GM19455 (cell line): ENCODE measurements at regions not wholly inside any gene's neighbourhood (a gene's known extent, or its start where the extent isn't known, plus 50 kb on each side); places are given as distances from the start of the nearest gene placed in this dataset.

ENCODE experiments used
- ATAC-seq: cut with Tn5 transposase; IDR thresholded peaks from one replicate; pipeline ENCODE4 v1.9.1; 2021; ENCODE audit not compliant: unreplicated experiment

GRCh38 chr3:5068531-5069050 is 53.5 kb upstream of the ARL8B start:
- no peak for ATAC-seq

- ATAC-seq = no peak
Measured at GRCh38 chr3:5069627-5070026, 52.5 kb upstream of the ARL8B start.

- ATAC-seq = no peak
Measured at GRCh38 chr3:5071061-5071460, 51.0 kb upstream of the ARL8B start.

- ATAC-seq = no peak
Measured at GRCh38 chr3:5072100-5072816, 49.8 kb upstream of the ARL8B start.
